ENCODE measurements at regions not wholly inside any gene's neighbourhood (a gene's known extent, or its start where the extent isn't known, plus 50 kb on each side); places are given as distances from the start of the nearest gene placed in this dataset.

DNA sequence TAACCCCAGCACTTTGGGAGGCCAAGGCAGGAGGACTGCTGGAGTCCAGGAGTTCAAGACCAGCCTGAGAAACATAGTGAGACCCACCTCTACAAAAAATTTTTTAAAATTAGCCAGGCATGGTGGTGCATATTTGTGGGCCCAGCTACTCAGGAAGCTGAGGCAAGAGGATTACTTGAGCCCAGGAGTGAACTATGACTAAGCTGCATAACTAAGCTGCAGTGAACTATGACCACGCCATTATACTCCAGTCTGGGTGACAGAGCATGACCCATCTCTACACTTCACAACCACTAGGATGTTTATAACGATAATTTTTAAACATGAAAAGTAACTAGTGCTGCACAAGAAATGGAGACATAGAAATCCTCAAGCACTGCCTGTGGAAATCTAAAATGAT lies 352.7 kb upstream of the SGCG start:
- Histone ChIP-seq H3K14ac (ENCODE audit: insufficient read depth, low read length) (no peak overlapping the region), H2BK120ac (ENCODE audit: low read depth, low read length, poor library complexity, severe bottlenecking) (no peak overlapping the region), H3K56ac (ENCODE audit: insufficient read length, low read depth, low read length) (no peak overlapping the region), H3K23ac (ENCODE audit: insufficient read length, low read depth, low read length) (no peak overlapping the region), H3K23me2 (ENCODE audit: insufficient read length, low read depth, low read length, poor library complexity, severe bottlenecking) (no peaks in the 10 kb centered on the region), H4K8ac (replicated peaks; ENCODE audit: insufficient read length, low read depth, low read length) (no peak overlapping the region), H4K20me1 (ENCODE audit: control insufficient read depth, insufficient read depth, insufficient read length) (no peaks in the 10 kb centered on the region), H4K91ac (ENCODE audit: insufficient read length, low read depth, low read length) (no peak overlapping the region), H3K4me1 (ENCODE audit: insufficient read depth, low read length) (no peaks in the 10 kb centered on the region), H3T11ph (ENCODE audit: low read length) (no peak overlapping the region), H3K79me2 (ENCODE audit: insufficient read depth, low read length) (no peaks in the 10 kb centered on the region), H3K4me2 (ENCODE audit: insufficient read depth, insufficient read length, low read length) (no peak overlapping the region), H2BK20ac (ENCODE audit: low read depth, low read length, poor library complexity, severe bottlenecking) (no peak overlapping the region), H2BK15ac (ENCODE audit: low read depth, low read length) (no peak overlapping the region), H3K27me3 (ENCODE audit: insufficient read depth, low read length) (no peaks in the 10 kb centered on the region), H3K4ac (ENCODE audit: low read depth, low read length) (no peak overlapping the region), H3K27ac (ENCODE audit: insufficient read length, low read depth, low read length) (no peak overlapping the region), H3K18ac (ENCODE audit: insufficient read length, low read depth, low read length) (no peak overlapping the region), H3K9me3 (ENCODE audit: control insufficient read depth, low read depth, low read length) (no peaks in the 10 kb centered on the region), H2AK5ac (ENCODE audit: insufficient read length, low read length) (no peak overlapping the region), H3K9ac (ENCODE audit: extremely low read depth, insufficient read length, low read length) (no peak overlapping the region), H2BK5ac (ENCODE audit: insufficient read length, low read length) (no peak overlapping the region), H2BK12ac (ENCODE audit: insufficient read length, low read depth, low read length) (no peak overlapping the region), H3K79me1 (ENCODE audit: insufficient read depth, low read depth, low read length, poor library complexity, severe bottlenecking) (no peaks in the 10 kb centered on the region), H4K5ac (ENCODE audit: insufficient read length, low read depth, low read length) (no peak overlapping the region), H2AFZ (ENCODE audit: low read length) (no peak overlapping the region)
- no peaks in the 10 kb centered on the region for H3K36me3 Mint-ChIP-seq (ENCODE audit: insufficient read depth in 1 of 3, low read depth in 3 of 3)
- H3K9me3 Mint-ChIP-seq = no peaks in the 10 kb centered on the region; a peak in 1 of 5 replicates
- H3K4me3 Mint-ChIP-seq = no peak overlapping the region
- no peaks in the 10 kb centered on the region for H3K27me3 Mint-ChIP-seq (ENCODE audit: low read depth)
- no peak for DNase-seq
- no peaks in the 10 kb centered on the region; a peak in 1 of 4 replicates for H3K4me1 Mint-ChIP-seq
- TF ChIP-seq, protein P1, sequence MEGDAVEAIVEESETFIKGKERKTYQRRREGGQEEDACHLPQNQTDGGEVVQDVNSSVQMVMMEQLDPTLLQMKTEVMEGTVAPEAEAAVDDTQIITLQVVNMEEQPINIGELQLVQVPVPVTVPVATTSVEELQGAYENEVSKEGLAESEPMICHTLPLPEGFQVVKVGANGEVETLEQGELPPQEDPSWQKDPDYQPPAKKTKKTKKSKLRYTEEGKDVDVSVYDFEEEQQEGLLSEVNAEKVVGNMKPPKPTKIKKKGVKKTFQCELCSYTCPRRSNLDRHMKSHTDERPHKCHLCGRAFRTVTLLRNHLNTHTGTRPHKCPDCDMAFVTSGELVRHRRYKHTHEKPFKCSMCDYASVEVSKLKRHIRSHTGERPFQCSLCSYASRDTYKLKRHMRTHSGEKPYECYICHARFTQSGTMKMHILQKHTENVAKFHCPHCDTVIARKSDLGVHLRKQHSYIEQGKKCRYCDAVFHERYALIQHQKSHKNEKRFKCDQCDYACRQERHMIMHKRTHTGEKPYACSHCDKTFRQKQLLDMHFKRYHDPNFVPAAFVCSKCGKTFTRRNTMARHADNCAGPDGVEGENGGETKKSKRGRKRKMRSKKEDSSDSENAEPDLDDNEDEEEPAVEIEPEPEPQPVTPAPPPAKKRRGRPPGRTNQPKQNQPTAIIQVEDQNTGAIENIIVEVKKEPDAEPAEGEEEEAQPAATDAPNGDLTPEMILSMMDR (conservative IDR thresholded peaks at IDR 0.05) = no peak
- no peak overlapping the region for H3K27ac Mint-ChIP-seq
- WGBS (ENCODE audit: extremely low coverage, insufficient read length, low lambda C conversion rate) = no CpG with 5 or more reads among the region's 2 CpGs
